Hippocampal formation (tissue), 2 donors: ENCODE measurements at regions not wholly inside any gene's neighbourhood (a gene's known extent, or its start where the extent isn't known, plus 50 kb on each side); places are given as distances from the start of the nearest gene placed in this dataset.

ENCODE experiments used
- DNase-seq, 2 donors: peaks; one replicate each; lab custom pipeline; 2025; lab: John Stamatoyannopoulos, UW

DNA sequence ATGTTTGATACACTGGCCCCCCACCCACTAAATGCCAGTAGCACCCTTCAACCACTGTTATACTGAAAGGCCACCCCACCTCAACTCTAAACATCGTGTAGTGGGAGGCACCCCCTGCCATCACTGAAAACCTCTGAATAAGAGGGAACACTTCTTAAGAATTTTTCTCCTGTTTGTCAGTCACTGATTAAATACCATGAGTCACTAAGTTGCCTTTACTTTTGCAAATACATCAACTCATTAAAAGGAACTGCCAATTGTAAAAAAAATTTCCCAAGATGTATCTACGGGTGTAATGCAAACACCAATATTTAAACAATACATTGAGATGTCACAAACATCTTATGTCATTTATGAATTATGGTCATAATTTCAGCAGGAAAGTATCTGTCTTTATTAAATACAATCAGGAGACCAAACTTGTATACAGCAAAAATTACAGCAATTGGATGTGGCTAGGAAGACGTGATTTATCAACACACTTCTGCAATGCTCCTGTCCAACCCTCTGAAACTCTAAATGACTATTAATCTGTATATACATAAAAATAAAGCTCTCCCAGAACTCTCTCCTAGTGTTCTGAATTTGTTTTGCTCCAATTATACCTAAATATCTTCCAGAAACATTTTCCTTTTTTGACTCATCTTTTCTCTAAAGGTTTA, 144.1 kb upstream of the STK17B start:
- no peak for DNase-seq

DNA sequence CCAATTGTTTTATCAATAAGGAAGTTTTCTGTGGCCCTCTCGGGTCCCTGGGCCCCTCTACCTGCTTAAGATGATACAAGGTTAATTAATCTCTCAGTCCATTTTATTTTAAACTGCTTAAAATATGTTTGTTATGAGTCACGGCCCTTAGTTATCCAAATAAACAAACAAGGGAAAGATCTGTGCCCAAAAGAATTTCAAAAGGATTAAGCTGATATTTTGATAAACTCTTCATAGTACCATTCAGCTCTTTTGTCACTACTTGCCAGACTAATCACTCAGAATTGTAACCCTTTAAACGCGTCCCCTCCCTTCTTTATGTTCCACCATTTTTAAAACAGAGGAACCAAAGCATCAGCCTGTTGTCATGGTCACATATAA, 144.7 kb upstream of the STK17B start:
- no peak for DNase-seq

DNA sequence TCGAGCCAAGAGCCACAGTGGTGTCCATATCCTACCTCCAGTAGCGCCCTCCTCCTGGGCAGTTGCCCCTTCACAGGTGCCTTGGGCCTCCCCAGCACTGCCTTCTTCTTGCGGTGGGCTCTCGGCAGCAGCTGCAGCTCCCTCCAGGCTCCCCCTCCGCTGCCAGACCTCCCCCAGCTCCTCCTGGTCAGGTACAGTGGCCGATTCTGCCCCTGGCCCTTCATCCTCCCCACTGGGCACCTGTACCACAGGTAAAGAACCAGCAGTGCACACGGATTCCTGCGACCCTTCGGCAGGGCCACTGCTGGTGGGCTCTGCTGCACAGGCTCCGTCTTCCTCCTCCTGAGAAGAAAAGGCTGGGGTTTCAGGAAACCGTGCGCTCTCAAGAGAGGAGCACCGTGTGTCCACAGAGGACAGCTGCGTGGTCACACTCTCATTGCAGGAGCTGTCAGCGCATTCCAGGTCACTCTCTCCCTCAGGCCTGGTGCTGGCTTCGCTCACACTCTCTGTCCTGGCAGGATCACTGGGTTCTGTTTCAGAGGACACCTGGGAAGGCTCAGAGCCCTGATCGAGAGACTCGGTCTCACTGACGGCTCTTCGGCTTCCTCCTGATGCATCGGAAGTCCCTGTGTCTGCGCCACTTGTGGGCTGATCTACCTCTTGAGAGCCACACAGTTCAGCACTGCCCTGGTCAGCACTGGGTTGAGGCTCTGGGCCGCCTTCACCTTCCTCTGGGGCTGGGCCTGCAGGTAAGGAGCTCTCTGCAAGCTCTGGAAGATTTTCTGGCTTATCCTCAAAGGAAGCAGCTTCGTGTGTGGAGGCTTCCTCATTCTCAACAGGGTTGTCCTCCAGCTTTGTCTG, 147.4 kb upstream of the STK17B start:
- no peak for DNase-seq

DNA sequence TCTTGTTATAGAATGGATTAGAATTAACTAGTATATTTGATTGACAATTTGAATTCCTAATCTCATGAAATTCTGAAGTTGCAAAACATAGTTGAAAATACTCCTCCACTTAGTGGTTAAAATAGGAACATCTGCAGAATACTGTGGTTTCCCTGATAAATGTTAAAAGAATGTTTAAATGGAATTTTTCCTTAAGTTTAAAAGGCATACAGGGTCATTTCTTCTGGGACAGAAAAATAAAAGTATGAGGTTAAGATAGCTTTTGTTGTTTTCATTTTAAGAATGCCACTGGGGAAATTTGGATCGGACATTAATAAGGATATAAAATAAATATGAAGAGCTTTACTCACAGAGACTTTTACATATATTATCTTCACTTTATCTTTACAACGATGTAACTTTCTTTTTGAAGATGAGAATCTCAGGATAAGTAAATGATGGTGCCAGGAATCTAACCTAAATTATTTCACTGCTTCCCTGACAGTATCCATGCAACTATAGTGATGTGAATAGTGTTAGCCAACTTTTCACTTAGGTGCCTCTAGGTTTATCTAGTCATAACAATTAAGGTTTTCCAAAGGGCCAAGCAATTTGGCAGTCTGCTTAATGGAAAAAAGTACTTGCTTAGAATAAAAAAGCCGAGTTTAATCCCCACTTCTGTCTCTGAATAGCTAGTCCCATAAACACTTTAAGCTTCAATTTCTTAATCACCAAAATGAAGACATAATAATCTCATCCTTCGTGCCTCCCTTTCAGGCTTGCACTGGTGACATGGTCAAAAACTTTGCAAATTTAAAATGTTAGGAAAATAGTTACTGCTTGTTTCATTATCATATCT, 151.8 kb upstream of the STK17B start:
- no peak for DNase-seq

DNA sequence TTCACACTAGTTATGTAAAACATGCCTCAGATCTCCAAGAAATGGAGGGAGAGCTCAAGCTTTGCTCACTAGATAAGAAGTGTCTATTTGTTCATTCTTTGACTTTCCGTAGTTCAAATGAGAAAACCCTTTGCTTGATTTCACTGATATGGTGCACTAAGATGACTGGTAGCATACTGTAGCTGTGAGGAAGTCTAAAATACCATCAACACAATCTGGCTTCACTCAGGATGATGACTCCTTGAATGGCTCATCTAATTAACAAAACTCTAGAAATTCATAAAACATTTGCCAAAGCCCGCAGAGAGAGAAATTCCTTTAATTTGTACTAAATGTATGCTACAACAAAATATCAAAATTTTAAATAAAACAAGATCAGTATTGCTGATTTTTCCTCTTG, 152.8 kb upstream of the STK17B start:
- no peak for DNase-seq

DNA sequence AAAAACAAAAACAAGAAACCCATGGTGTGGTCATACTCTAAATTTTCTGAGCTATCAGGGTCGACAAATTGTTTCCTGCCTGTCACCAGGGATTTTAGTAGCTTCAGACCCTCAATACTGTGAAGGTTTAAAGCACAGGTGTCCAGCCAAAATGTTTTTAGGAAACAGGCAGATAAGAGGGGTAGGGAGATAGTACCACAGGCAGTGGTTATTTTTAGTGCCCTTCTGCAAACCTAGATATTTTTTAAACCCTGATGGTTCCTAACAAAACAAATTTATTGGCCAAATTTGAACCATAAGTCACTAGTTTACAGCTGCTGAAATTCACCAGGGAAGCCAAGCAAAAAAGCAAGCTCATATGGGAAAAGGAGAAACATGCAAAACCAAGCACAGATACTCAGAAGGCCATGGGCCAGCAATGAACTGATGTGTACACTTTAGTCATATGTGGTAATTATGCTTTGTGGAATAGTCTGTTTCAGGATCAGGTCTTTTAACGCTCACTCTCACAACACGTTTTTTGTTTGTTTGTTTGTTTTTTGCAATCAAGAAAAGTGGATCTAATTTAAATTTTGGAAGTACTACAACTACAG, 156.8 kb upstream of the STK17B start:
- no peak for DNase-seq

DNA sequence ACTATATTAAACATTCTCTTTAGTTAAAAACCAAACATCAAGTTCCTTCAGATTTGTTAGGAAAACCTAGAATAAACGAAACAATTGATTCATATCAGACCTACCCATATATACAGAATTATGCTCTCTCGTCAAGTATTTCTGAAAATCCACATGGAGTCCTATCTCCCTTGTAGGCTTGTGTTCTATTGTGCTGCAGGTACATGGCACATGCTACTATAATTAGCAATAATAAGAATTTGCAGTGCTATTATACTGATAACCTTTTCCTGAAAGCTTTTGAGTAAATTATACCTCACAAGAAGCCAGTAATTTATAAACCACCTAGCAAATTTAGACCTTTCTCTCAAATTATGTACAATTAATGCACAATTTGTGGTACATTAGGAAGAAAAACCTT, 158.6 kb upstream of the STK17B start:
- no peak for DNase-seq

DNA sequence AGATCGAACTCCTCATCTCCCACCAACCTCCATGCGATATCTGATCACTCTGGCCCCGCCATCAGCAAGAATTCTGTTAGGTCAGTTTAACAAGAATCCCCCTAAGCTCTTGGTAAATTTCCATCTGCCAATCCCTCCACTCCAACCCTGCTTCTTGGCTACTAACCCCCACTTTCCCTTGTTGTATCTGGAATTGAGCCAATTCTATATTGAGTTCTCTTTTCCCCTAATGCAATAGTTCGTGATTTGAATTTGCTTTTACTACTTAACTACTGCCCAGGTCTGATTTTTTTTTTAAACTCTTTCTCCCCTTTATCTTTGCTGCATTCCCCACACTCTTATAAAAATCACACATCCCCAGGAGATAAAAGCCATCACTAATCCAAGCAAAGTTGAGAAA, 159.3 kb upstream of the STK17B start:
- DNase-seq = no peak

DNA sequence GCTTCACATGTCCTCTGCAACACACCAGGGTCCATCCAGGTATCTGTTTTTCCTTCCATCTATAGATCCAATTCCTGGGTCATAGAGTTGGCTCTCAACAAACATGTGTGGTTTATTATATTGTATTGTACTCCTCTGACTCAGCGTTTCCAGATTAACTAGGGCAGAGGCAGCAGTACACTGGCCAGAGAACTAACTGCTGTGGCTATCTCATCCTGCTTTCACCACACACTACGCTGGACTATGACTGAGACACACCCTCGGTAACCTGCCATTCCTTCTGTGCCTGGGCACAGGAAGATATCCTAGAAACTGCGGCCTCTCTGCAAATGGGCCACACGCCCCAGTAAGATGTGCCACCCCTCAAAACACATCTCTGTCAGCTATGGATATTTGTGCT, 159.8 kb upstream of the STK17B start:
- no peak for DNase-seq

DNA sequence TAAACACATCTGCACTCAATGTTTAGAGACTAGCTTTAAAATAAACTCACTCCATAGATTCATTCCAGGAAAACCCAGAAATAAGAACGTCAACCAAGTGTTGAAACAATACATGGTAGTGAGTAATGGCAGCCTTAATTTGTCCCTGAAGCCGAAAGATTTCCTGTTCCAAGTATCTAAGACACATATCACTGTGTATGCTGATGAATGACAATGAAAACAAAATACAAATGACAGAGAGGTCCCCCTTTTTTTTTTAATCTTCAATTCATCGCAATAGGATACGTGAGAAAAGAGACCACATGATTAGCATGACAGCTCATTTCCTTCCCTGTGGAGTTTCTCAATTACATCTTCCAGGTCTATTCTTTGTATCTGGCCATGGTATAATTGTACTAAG, 160.5 kb upstream of the STK17B start:
- no peak for DNase-seq

DNA sequence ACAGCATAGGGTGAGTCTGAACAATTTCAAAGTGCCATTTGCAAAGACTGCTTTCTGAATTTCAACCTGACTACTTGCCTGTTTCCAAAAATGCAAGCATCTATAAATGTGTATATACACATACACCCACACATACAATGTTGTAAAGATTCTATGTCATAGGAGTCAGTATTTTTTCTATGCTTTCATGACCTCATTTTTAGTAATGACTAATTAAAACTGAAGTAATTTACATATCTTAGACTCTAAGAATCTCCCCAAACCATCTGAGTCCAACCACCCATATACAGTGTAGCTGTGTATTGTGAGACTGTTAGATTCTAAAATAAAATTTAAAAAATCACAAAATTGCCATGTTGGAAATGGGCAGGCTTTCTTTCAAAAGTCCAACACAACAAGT, 162.0 kb upstream of the STK17B start:
- no peak for DNase-seq

DNA sequence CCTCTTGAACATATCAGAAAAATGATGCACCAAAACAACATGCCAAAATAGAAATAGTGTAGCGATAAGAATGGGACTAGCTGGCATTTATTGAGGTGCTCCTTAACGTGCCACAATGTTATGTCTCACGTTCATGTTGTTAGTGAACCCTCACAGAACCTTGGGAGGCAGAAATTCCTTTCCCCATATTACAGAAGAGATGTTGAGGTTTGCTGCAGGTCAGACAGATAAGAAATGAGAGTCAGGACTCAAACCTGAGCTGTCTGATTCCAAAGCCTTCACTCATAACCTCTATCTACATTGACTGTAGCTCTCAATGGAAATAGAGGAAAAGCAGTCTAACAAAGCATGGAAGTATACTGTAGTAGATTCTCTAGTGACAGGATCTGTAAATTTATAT, 163.3 kb upstream of the STK17B start:
- no peak for DNase-seq

DNA sequence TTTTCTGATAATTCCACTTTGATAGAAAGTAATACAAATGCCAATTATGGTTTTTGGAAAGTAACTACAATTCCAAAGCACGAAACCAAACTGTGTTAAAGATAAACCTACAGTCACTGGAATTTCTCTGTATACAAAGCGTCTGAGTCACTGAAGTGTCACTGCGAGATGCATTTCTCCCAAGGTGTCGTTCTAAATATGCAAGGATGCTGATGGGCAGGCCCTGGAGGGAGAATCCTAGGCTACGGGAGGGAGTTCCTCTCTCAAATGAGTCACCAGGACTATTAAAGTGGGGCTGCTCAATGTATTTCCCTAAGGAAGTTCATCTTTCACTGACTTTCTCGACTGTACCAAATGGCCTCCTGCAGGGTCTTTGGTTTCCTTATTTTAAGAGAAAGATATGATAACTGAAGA, 163.8 kb upstream of the STK17B start:
- DNase-seq = no peak

DNA sequence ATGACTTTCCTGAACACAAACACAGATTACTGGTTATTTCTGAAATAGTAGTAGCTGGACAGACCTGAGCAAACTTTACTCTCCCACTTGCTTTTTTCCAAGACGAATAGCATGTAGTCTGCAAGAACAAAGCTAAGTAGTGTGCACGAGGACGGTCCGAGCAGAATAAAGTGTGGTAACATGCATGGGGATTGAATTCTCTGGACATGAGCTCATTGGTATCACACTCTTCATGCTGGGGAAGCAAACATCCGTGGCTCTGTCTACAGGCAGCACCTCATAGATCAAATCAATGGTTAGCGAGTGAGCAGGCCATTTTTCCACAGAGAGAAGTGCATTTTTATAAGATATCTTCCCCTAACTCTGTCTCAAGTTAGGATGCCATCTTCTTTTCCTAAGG, 164.8 kb upstream of the STK17B start:
- DNase-seq = no peak

DNA sequence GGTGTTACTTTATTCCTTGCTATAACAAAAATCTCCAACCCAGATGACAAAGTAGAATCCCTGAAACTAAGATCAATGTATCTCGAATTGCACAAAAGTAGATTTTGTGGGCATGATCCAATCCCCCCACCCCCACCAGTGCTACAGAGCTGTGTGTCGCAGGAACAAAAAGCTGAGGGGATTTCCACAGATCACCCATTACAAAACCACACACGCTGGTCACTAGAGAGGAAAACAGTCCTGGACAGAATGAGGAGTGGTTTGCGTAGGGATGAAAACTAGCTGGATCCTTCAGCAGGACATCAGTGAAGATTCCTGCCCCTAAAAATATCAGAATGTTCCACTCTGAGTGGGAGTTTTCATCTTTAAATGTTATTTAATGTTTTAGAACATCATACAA, 165.3 kb upstream of the STK17B start:
- DNase-seq = no peak

DNA sequence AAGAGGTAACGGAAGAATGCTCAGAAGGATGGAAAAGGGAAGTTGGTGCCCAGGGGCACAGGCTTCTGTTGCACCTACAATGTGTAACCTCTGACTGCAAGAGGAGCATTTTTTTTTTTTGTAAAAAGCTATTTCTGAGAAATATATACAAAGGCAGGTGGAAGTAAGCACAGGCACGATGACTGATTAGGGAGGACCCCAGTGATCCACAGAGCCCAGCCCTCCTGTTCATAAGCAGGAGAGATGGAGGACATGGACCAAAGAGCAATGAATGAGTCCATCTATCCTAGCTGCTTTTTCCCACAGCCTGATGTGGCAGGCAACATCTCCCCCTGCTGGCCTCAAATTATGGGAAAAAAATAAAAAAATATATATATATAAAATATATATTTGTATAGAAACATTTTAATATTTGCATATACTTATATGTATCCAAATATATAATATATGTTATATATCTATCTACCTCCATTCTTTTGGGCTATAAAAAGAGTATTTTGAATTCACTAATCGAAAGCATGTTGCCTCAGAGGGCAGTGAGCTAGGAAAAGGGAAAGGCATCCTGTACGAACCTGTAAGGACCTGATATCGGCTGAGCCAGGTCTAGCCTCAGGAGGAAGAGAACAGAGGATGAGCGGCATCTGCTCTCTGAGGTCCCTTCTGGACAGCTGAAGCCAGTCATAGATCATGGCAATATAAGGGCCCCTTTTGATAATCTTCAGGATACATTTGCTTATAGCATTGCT, 166.0 kb upstream of the STK17B start:
- peak in 1 of 2 donors; percentile 13 for DNase-seq

DNA sequence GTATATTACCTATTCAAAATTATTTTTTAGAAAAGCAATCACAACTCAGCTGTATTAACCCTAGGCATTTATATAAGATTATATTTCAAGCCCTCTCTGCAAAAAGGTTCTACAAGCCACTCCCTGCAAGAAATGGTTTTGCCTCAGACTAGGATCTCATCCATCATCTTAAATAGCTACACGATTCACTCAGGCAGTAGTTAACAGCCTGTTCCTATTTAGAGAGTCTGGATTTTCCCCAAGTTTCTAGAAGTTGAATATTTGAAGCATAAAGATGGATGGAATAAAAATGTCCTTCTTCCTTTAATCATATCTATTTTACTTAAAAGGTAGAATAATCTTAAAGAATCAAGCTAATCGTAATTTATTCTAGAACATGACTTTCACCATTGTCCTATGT, 167.1 kb upstream of the STK17B start:
- DNase-seq = no peak

DNA sequence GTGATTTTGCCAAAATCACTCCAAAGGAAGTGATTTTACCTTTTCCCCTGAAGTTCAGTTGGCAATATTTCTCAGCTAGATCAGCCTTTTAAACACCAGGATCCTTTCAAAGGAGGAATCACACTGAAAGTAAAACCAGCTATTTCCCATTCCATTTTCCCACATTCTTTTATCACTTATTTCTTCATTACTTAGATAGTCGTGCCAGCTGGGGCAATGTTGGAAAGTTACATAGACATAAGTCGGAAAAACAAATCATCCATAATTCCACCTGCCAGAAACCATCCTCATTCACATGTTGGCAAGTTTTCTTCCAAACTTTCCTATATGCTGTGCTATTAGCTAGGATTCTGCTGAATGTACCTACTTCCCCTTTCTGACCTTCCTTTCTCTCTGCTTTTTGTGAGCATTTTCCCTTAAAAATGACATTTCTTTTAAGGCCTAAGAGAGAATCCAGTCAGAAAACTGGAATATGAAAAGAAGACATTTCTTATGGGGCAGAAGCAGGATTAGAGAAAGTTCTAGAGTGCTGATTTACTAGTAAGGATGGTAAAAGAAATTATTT, 170.0 kb upstream of the STK17B start:
- DNase-seq = no peak

DNA sequence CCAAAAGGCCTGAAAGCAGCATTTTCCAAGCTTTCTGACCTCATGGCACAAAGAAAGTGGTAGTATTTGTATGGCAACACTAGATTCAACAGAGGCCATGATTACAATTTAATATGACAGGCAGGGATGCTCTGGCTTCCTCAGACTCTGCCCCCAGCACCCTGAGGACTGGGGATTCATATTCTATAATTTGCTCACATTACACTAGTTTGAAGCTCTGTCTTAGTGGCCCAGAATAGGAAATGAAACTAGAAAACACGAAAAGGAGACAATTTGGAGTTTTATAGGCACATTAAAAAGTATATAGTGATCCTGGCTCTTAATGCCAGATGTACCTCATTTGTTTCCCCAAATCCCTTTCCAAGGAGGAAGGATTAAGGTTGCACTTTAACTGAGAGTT, 173.0 kb upstream of the STK17B start:
- no peak for DNase-seq

DNA sequence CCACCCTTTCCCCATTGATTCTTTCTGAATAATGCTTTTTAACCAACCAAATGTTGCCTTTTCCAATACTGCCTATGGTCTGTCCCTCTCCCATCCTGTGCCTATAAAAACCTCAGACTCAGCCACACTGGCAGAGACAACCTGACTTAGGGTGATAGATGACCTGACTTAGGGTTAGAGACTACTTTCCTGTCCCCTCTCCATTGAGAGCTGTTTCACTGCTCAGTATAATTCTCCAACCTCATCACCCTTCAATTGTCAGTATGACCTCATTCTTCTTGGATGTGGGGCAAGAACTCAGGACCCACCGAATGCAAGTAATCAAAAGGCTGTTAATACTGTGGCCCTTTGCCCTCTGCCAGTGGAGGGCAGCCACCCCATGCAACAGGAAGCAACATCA, 182.3 kb upstream of the STK17B start:
- no peak for DNase-seq

DNA sequence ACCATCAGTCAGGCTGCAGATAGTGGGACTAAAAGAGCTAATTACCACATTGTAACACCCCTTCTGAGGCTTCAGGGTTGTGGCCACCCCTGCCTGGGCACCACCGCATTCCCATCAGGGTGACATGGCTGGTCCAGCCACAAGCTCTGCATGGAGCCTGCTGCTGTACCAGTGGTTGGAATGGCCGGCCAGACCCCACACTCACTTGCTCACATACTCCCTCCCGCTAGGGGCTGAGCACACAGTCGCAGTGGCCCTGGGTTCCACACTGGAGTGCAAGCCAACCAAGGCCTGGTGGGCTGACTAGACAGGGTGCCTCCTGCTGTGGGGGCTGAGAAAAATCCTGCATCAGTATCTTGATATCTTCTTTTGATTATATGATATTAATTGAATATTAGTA, 182.8 kb upstream of the STK17B start:
- no peak for DNase-seq
